Astrocyte (in vitro differentiated cells and primary cell): ENCODE measurements at regions not wholly inside any gene's neighbourhood (a gene's known extent, or its start where the extent isn't known, plus 50 kb on each side); places are given as distances from the start of the nearest gene placed in this dataset.

Source experiments
- EZH2 ChIP-seq: IDR thresholded peaks from 2 replicates; pipeline ENCODE4 v1.6.1; 2012; ENCODE audit warnings: mild to moderate bottlenecking, low read length, inconsistent platforms; ENCODE audit not compliant: insufficient read depth
- TF ChIP-seq, protein P1 (sequence below): IDR thresholded peaks from 2 replicates; pipeline ENCODE4 v1.5.1; 2011; ENCODE audit warnings: low read depth, mild to moderate bottlenecking, inconsistent platforms, low read length, moderate library complexity; ENCODE audit not compliant: insufficient read depth

DNA sequence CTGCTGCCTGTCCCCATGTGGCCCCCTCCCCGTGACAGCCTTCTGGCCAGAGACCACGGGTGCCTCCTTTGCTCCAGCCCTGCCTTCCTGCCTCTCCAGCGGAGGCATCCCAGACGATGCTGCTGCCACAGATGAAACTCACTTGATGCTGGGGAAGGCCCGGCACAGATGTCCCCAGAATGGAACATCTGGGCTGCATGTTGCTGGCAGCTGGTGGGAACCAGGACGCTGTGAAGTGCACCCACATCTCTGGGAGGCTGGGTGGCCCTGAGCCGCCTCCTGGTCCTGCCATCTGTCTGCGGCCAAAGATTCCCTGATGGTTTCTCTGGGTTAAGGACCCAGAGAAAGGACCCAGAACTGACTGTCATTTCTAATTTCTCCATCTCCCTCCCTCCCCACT is 51.9 kb upstream of the PTPRS start:
- TF ChIP-seq, protein P1, sequence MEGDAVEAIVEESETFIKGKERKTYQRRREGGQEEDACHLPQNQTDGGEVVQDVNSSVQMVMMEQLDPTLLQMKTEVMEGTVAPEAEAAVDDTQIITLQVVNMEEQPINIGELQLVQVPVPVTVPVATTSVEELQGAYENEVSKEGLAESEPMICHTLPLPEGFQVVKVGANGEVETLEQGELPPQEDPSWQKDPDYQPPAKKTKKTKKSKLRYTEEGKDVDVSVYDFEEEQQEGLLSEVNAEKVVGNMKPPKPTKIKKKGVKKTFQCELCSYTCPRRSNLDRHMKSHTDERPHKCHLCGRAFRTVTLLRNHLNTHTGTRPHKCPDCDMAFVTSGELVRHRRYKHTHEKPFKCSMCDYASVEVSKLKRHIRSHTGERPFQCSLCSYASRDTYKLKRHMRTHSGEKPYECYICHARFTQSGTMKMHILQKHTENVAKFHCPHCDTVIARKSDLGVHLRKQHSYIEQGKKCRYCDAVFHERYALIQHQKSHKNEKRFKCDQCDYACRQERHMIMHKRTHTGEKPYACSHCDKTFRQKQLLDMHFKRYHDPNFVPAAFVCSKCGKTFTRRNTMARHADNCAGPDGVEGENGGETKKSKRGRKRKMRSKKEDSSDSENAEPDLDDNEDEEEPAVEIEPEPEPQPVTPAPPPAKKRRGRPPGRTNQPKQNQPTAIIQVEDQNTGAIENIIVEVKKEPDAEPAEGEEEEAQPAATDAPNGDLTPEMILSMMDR = no peak
- no peak for TF ChIP-seq EZH2
